ENCODE measurements at regions not wholly inside any gene's neighbourhood (a gene's known extent, or its start where the extent isn't known, plus 50 kb on each side); places are given as distances from the start of the nearest gene placed in this dataset.

GRCh38 chr12:90512518-90512917, 442.5 kb downstream of the CCER1 start:
- no peak overlapping the region for H3K4me3 Mint-ChIP-seq
- peaks cover 2% of the 10 kb centered on the region for H3K27me3 Mint-ChIP-seq (ENCODE audit: low read depth)
- H3K4me1 Mint-ChIP-seq (ENCODE audit: low read depth): peaks cover 2% of the 10 kb centered on the region
- ATAC-seq (no peak), DNase-seq (no peak)
- no peaks in the 10 kb centered on the region for H3K9me3 Mint-ChIP-seq
- no peaks in the 10 kb centered on the region for H3K36me3 Mint-ChIP-seq (ENCODE audit: insufficient read depth)

GRCh38 chr12:90510948-90511347, 444.0 kb downstream of the CCER1 start:
- no peak for DNase-seq
- Mint-ChIP-seq H3K9me3 (no peaks in the 10 kb centered on the region), H3K36me3 (ENCODE audit: insufficient read depth) (no peaks in the 10 kb centered on the region), H3K27me3 (ENCODE audit: low read depth) (peaks cover 2% of the 10 kb centered on the region), H3K4me3 (no peak overlapping the region), H3K4me1 (ENCODE audit: low read depth) (peaks cover 2% of the 10 kb centered on the region)
- ATAC-seq: peak in 1 of 2 donors; percentile 48

GRCh38 chr12:90504806-90505205, 450.2 kb downstream of the CCER1 start:
- no peak overlapping the region for H3K4me3 Mint-ChIP-seq
- H3K9me3 Mint-ChIP-seq: no peaks in the 10 kb centered on the region
- DNase-seq: no peak
- no peaks in the 10 kb centered on the region for H3K4me1 Mint-ChIP-seq (ENCODE audit: low read depth)
- no peaks in the 10 kb centered on the region for H3K36me3 Mint-ChIP-seq (ENCODE audit: insufficient read depth)
- H3K27me3 Mint-ChIP-seq (ENCODE audit: low read depth): no peaks in the 10 kb centered on the region
- no peak for ATAC-seq

DNA sequence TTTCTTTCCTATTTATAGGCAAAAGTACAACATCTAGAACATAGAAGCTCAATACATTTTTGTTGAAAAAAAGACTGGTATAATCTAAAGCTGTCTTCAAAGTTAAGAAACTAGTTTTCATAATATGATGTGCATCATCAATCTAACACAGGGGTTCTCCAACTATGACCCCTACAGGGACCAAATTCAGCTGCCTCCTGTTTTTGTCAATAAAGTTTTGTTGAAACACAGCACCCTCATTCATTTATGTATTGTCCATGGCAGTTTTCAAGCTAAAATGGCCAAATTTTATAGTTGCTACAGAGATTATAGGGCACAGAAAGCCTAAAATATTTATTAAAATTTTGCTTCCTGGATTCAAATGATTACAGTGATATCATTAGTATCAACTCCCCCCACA, 452.9 kb downstream of the CCER1 start:
- DNase-seq: no peak
- no peaks in the 10 kb centered on the region for H3K36me3 Mint-ChIP-seq (ENCODE audit: insufficient read depth)
- no peak overlapping the region for H3K4me3 Mint-ChIP-seq
- H3K4me1 Mint-ChIP-seq (ENCODE audit: low read depth): no peaks in the 10 kb centered on the region
- no peak for ATAC-seq
- no peaks in the 10 kb centered on the region for H3K9me3 Mint-ChIP-seq
- no peaks in the 10 kb centered on the region for H3K27me3 Mint-ChIP-seq (ENCODE audit: low read depth)

GRCh38 chr12:90501412-90501811, 453.6 kb downstream of the CCER1 start:
- ATAC-seq: no peak
- H3K9me3 Mint-ChIP-seq: no peaks in the 10 kb centered on the region
- no peaks in the 10 kb centered on the region for H3K4me1 Mint-ChIP-seq (ENCODE audit: low read depth)
- no peaks in the 10 kb centered on the region for H3K36me3 Mint-ChIP-seq (ENCODE audit: insufficient read depth)
- H3K27me3 Mint-ChIP-seq (ENCODE audit: low read depth): no peaks in the 10 kb centered on the region
- H3K4me3 Mint-ChIP-seq: no peak overlapping the region
- DNase-seq: no peak

DNA sequence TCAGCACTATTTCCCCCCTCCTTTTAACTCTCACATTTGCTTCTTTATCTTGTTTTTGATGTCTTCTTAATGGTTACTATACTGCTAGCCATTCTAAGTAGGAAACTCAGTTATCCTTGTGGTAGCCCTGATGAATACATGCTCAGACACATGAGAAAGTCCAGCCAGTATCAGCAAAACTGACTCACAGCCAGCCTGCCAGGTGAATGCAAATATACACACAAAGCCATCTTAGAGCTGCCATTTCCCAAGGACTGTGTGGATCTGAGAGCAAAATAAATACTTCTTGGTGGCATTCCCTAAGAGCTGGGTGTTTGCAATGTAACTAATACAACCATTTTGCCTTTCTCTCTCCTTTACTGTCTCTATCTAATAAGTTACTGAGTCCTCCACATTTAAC, 455.2 kb downstream of the CCER1 start:
- DNase-seq (no peak), ATAC-seq (no peak)
- Mint-ChIP-seq H3K9me3 (no peaks in the 10 kb centered on the region), H3K27me3 (ENCODE audit: low read depth) (no peaks in the 10 kb centered on the region), H3K4me1 (ENCODE audit: low read depth) (no peaks in the 10 kb centered on the region), H3K36me3 (ENCODE audit: insufficient read depth) (no peaks in the 10 kb centered on the region), H3K4me3 (no peak overlapping the region)

- Mint-ChIP-seq H3K36me3 (ENCODE audit: insufficient read depth) (no peaks in the 10 kb centered on the region), H3K9me3 (no peaks in the 10 kb centered on the region), H3K4me1 (ENCODE audit: low read depth) (no peaks in the 10 kb centered on the region), H3K4me3 (no peak overlapping the region), H3K27me3 (ENCODE audit: low read depth) (no peaks in the 10 kb centered on the region)
- ATAC-seq: no peak
- DNase-seq: no peak
Measured at GRCh38 chr12:90497923-90498545, 456.9 kb downstream of the CCER1 start.

DNA sequence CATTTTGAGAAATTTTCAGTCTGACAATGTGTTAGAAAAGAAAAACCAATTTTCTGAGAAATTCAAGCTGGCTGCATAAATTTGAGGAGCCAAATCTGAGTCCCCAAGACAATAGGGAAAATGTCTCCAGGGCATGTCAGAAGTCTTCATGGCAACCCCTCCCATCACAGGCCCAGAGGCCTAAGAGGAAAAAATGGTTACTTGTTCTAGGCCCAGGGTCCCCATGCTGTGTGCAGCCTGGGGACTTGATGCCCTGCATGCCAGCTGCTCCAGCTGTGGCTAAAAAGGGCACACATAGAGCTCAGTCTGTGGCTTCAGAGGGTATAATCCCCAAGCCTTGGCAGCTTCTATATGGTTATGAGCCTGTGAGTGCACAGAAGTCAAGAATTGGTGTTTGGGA, 464.6 kb downstream of the CCER1 start:
- no peaks in the 10 kb centered on the region for H3K27me3 Mint-ChIP-seq (ENCODE audit: low read depth)
- H3K9me3 Mint-ChIP-seq: peaks cover 4% of the 10 kb centered on the region
- DNase-seq: no peak
- no peak overlapping the region for H3K4me3 Mint-ChIP-seq
- no peaks in the 10 kb centered on the region for H3K36me3 Mint-ChIP-seq (ENCODE audit: insufficient read depth)
- no peak for ATAC-seq
- H3K4me1 Mint-ChIP-seq (ENCODE audit: low read depth): no peaks in the 10 kb centered on the region

- DNase-seq (no peak), ATAC-seq (no peak)
- no peaks in the 10 kb centered on the region for H3K4me1 Mint-ChIP-seq (ENCODE audit: low read depth)
- no peak overlapping the region for H3K4me3 Mint-ChIP-seq
- H3K9me3 Mint-ChIP-seq: peaks cover 4% of the 10 kb centered on the region
- H3K36me3 Mint-ChIP-seq (ENCODE audit: insufficient read depth): no peaks in the 10 kb centered on the region
- no peaks in the 10 kb centered on the region for H3K27me3 Mint-ChIP-seq (ENCODE audit: low read depth)
Measured at GRCh38 chr12:90489141-90489540, 465.8 kb downstream of the CCER1 start.

GRCh38 chr12:90485560-90485959, 469.4 kb downstream of the CCER1 start:
- Mint-ChIP-seq H3K4me1 (ENCODE audit: low read depth) (no peaks in the 10 kb centered on the region), H3K4me3 (no peak overlapping the region), H3K36me3 (ENCODE audit: insufficient read depth) (no peaks in the 10 kb centered on the region), H3K9me3 (no peaks in the 10 kb centered on the region), H3K27me3 (ENCODE audit: low read depth) (no peaks in the 10 kb centered on the region)
- DNase-seq: no peak
- ATAC-seq: no peak

GRCh38 chr12:90484094-90484493, 470.9 kb downstream of the CCER1 start:
- no peaks in the 10 kb centered on the region for H3K27me3 Mint-ChIP-seq (ENCODE audit: low read depth)
- H3K9me3 Mint-ChIP-seq: no peaks in the 10 kb centered on the region
- DNase-seq (no peak), ATAC-seq (no peak)
- H3K4me1 Mint-ChIP-seq (ENCODE audit: low read depth): no peaks in the 10 kb centered on the region
- no peaks in the 10 kb centered on the region for H3K36me3 Mint-ChIP-seq (ENCODE audit: insufficient read depth)
- no peak overlapping the region for H3K4me3 Mint-ChIP-seq

- H3K4me3 Mint-ChIP-seq: no peak overlapping the region
- H3K36me3 Mint-ChIP-seq (ENCODE audit: insufficient read depth): no peaks in the 10 kb centered on the region
- no peaks in the 10 kb centered on the region for H3K9me3 Mint-ChIP-seq
- no peaks in the 10 kb centered on the region for H3K27me3 Mint-ChIP-seq (ENCODE audit: low read depth)
- DNase-seq (no peak), ATAC-seq (no peak)
- no peaks in the 10 kb centered on the region for H3K4me1 Mint-ChIP-seq (ENCODE audit: low read depth)
Measured at GRCh38 chr12:90481748-90482147, 473.2 kb downstream of the CCER1 start.

DNA sequence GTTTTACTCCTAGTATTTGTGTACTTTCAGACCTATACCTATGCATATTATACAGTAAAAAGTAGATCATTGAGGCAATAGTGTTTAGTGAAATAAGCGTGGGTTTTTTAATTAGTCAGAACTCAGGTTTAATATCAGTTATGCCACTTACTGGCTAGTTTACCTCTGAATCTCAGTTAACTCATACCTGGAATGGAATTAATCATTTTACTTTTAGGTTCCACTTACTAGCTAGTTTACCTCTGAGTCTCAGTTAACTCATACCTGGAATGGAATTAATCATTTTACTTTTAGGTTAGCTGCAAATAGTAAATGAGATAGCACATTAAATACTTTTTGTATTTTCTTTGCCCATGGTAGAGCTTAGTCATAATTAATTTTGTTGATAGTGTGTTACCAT, 475.7 kb downstream of the CCER1 start:
- no peak overlapping the region for H3K4me3 Mint-ChIP-seq
- no peaks in the 10 kb centered on the region for H3K4me1 Mint-ChIP-seq (ENCODE audit: low read depth)
- no peaks in the 10 kb centered on the region for H3K9me3 Mint-ChIP-seq
- H3K27me3 Mint-ChIP-seq (ENCODE audit: low read depth): no peaks in the 10 kb centered on the region
- H3K36me3 Mint-ChIP-seq (ENCODE audit: insufficient read depth): no peaks in the 10 kb centered on the region
- DNase-seq: no peak
- peak in 1 of 2 donors; percentile 50 for ATAC-seq

DNA sequence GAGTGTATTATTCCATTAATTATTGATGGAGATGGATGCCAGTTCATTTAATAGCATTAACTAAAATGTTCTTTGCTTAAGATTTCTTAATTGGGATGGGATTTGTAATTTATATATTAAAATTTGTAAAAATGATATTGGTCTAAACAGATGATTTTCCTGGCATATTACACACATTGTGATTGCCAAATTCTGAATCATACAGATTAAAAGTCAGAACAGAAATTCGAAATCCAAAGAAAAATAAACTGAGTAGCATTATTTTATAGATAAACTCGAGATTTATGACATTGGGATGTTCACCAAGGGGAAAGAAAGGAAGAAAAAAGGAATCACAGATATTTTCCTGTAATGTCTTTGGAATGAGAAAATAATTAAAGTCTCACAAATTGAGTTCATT, 481.1 kb downstream of the CCER1 start:
- no peaks in the 10 kb centered on the region for H3K4me1 Mint-ChIP-seq (ENCODE audit: low read depth)
- no peaks in the 10 kb centered on the region for H3K27me3 Mint-ChIP-seq (ENCODE audit: low read depth)
- H3K9me3 Mint-ChIP-seq: peaks cover 4% of the 10 kb centered on the region
- ATAC-seq: no peak
- DNase-seq: no peak
- H3K36me3 Mint-ChIP-seq (ENCODE audit: insufficient read depth): no peaks in the 10 kb centered on the region
- H3K4me3 Mint-ChIP-seq: no peak overlapping the region

- no peak overlapping the region for H3K4me3 Mint-ChIP-seq
- no peaks in the 10 kb centered on the region for H3K27me3 Mint-ChIP-seq (ENCODE audit: low read depth)
- H3K4me1 Mint-ChIP-seq (ENCODE audit: low read depth): no peaks in the 10 kb centered on the region
- ATAC-seq (no peak), DNase-seq (no peak)
- H3K9me3 Mint-ChIP-seq: no peaks in the 10 kb centered on the region
- H3K36me3 Mint-ChIP-seq (ENCODE audit: insufficient read depth): no peaks in the 10 kb centered on the region
Measured at GRCh38 chr12:90460681-90461080, 494.3 kb downstream of the CCER1 start.

- H3K36me3 Mint-ChIP-seq (ENCODE audit: insufficient read depth): no peaks in the 10 kb centered on the region
- no peaks in the 10 kb centered on the region for H3K27me3 Mint-ChIP-seq (ENCODE audit: low read depth)
- H3K4me1 Mint-ChIP-seq (ENCODE audit: low read depth): no peaks in the 10 kb centered on the region
- H3K4me3 Mint-ChIP-seq: no peak overlapping the region
- H3K9me3 Mint-ChIP-seq: no peaks in the 10 kb centered on the region
- ATAC-seq (no peak), DNase-seq (no peak)
Measured at GRCh38 chr12:90456248-90456647, 498.7 kb downstream of the CCER1 start.
